Right atrium auricular region (tissue), 2 donors: ENCODE measurements at regions not wholly inside any gene's neighbourhood (a gene's known extent, or its start where the extent isn't known, plus 50 kb on each side); places are given as distances from the start of the nearest gene placed in this dataset.

Source experiments
- DNase-seq: peaks from one replicate; pipeline ENCODE4 v3.0.0-alpha.2; 2019; ENCODE audit warnings: low spot score
- H3K27ac ChIP-seq, 2 donors: fragments of 200-600 bp; sonication (generic); 1 replicate in 1 of 2; 2 replicates in 1 of 2; pipeline ENCODE4 v1.5.1; 2016 to 2019
- H3K27me3 ChIP-seq, 2 donors: fragments of 200-600 bp; sonication (generic); one replicate each; pipeline versions ENCODE4 v1.5.1 to v1.6.0; 2017 to 2019
- H3K36me3 ChIP-seq: fragments of 200-600 bp; sonication (generic); one replicate; pipeline ENCODE4 v1.5.1; 2016
- H3K4me1 ChIP-seq, 2 donors: fragments of 200-600 bp; sonication (generic); one replicate each; pipeline versions ENCODE4 v1.5.1 to v1.6.0; 2017 to 2019
- H3K4me3 ChIP-seq, 2 donors: fragments of 200-600 bp; sonication (generic); 1 replicate in 1 of 2; 2 replicates in 1 of 2; pipeline ENCODE4 v1.5.1; 2017 to 2019; ENCODE audit warnings: mild to moderate bottlenecking in 1 of 2, moderate library complexity in 1 of 2
- H3K9me3 ChIP-seq, 2 donors: fragments of 200-600 bp; sonication (generic); one replicate each; pipeline ENCODE4 v1.5.1; 2019
- CTCF ChIP-seq, 2 donors: fragments of 200-600 bp; sonication (generic); IDR thresholded peaks; one replicate each; pipeline ENCODE4 v1.5.1; 2019; ENCODE audit warnings: antibody characterized with exemption in 2 of 2

GRCh38 chr2:149988361-149988760 lies 400.8 kb upstream of the MMADHC start:
- Histone ChIP-seq H3K27ac (no peak overlapping the region), H3K27me3 (no peaks in the 10 kb centered on the region), H3K36me3 (no peaks in the 10 kb centered on the region), H3K4me1 (peaks cover 0 to 10% of the 10 kb centered on the region in 2 donors), H3K9me3 (no peaks in the 10 kb centered on the region), H3K4me3 (no peak overlapping the region)
- TF ChIP-seq CTCF (IDR thresholded peaks at IDR 0.05) = no peak
- no peak for DNase-seq

- no peak overlapping the region for H3K27ac ChIP-seq
- no peak overlapping the region for H3K4me3 ChIP-seq
- DNase-seq = no peak
- no peaks in the 10 kb centered on the region for H3K27me3 ChIP-seq
- no peaks in the 10 kb centered on the region for H3K36me3 ChIP-seq
- no peak for TF ChIP-seq CTCF (IDR thresholded peaks at IDR 0.05)
- no peaks in the 10 kb centered on the region for H3K9me3 ChIP-seq
- H3K4me1 ChIP-seq = no peaks in the 10 kb centered on the region
These were observed 399.3 kb upstream of the MMADHC start for GRCh38 chr2:149986861-149987260.

GRCh38 chr2:149984311-149984710 lies 396.7 kb upstream of the MMADHC start:
- no peaks in the 10 kb centered on the region for H3K9me3 ChIP-seq
- DNase-seq = no peak
- H3K36me3 ChIP-seq = no peaks in the 10 kb centered on the region
- no peaks in the 10 kb centered on the region for H3K4me1 ChIP-seq
- no peaks in the 10 kb centered on the region for H3K27me3 ChIP-seq
- H3K27ac ChIP-seq = no peak overlapping the region
- H3K4me3 ChIP-seq = no peak overlapping the region
- TF ChIP-seq CTCF (IDR thresholded peaks at IDR 0.05) = no peak

- no peaks in the 10 kb centered on the region for H3K9me3 ChIP-seq
- H3K4me1 ChIP-seq = no peaks in the 10 kb centered on the region
- no peak for DNase-seq
These were observed 384.5 kb upstream of the MMADHC start for GRCh38 chr2:149972066-149972465.

GRCh38 chr2:149954981-149955600 lies 367.5 kb upstream of the MMADHC start:
- no peak for DNase-seq
- Histone ChIP-seq H3K4me3 (no peak overlapping the region), H3K4me1 (no peaks in the 10 kb centered on the region), H3K27me3 (no peaks in the 10 kb centered on the region), H3K27ac (no peak overlapping the region), H3K9me3 (no peaks in the 10 kb centered on the region), H3K36me3 (no peaks in the 10 kb centered on the region)
- TF ChIP-seq CTCF (IDR thresholded peaks at IDR 0.05) = no peak

More at GRCh38 chr2:149972066-149972465, 384.5 kb upstream of the MMADHC start:
- Histone ChIP-seq H3K27me3 (no peaks in the 10 kb centered on the region), H3K4me3 (no peak overlapping the region), H3K36me3 (no peaks in the 10 kb centered on the region), H3K27ac (no peak overlapping the region)
- TF ChIP-seq CTCF (IDR thresholded peaks at IDR 0.05) = no peak

- H3K27ac ChIP-seq = no peak overlapping the region
- TF ChIP-seq CTCF (IDR thresholded peaks at IDR 0.05) = no peak
- H3K9me3 ChIP-seq = no peaks in the 10 kb centered on the region
- no peaks in the 10 kb centered on the region for H3K27me3 ChIP-seq
- no peaks in the 10 kb centered on the region for H3K36me3 ChIP-seq
- DNase-seq = no peak
- H3K4me3 ChIP-seq = no peak overlapping the region
- no peaks in the 10 kb centered on the region for H3K4me1 ChIP-seq
These were observed 366.1 kb upstream of the MMADHC start for GRCh38 chr2:149953627-149954026.
